Small intestine (tissue), 7 donors: ENCODE measurements at regions not wholly inside any gene's neighbourhood (a gene's known extent, or its start where the extent isn't known, plus 50 kb on each side); places are given as distances from the start of the nearest gene placed in this dataset.

Experiments
- DNase-seq, 2 donors: peaks; one replicate each; pipeline versions ENCODE4 v3.0.0 to v3.0.0-alpha.2; 2013
- FAIRE-seq: peaks from 2 replicates; lab custom pipeline; 2012; peaks lifted over from hg19 to GRCh38; lab: Jason Lieb, UNC
- H3K27ac ChIP-seq, 3 donors: one replicate each; pipeline ENCODE4 v1.5.1; 2013; ENCODE audit warnings: low read length in 2 of 3, mild to moderate bottlenecking in 2 of 3, control low read depth in 1 of 3, inconsistent platforms in 1 of 3, low read depth in 1 of 3, moderate library complexity in 1 of 3
- H3K27me3 ChIP-seq, 3 donors: one replicate each; pipeline ENCODE4 v1.6.1; 2013; ENCODE audit warnings: low read length in 3 of 3, inconsistent platforms in 1 of 3; ENCODE audit not compliant: control insufficient read depth in 3 of 3, insufficient read depth in 3 of 3
- H3K36me3 ChIP-seq, 3 donors: one replicate each; pipeline ENCODE4 v1.6.1; 2013; ENCODE audit warnings: low read length in 3 of 3, inconsistent platforms in 1 of 3, low read depth in 1 of 3, mild to moderate bottlenecking in 1 of 3, moderate library complexity in 1 of 3; ENCODE audit not compliant: control insufficient read depth in 3 of 3, insufficient read depth in 2 of 3
- H3K4me1 ChIP-seq, 3 donors: one replicate each; pipeline ENCODE4 v1.6.1; 2013; ENCODE audit warnings: low read length in 2 of 3, inconsistent platforms in 1 of 3, low read depth in 1 of 3, mild to moderate bottlenecking in 1 of 3, moderate library complexity in 1 of 3; ENCODE audit not compliant: control insufficient read depth in 3 of 3, insufficient read depth in 2 of 3
- H3K4me3 ChIP-seq, 3 donors: one replicate each; pipeline ENCODE4 v1.5.1; 2013; ENCODE audit warnings: low read length in 3 of 3, control low read depth in 1 of 3, inconsistent platforms in 1 of 3, low read depth in 1 of 3, mild to moderate bottlenecking in 1 of 3, moderate library complexity in 1 of 3
- H3K9me3 ChIP-seq, 2 donors: one replicate each; pipeline ENCODE4 v1.6.1; 2013; ENCODE audit warnings: low read depth in 1 of 2, low read length in 1 of 2; ENCODE audit not compliant: control insufficient read depth in 2 of 2, insufficient read depth in 1 of 2
- WGBS, 3 donors: extraction: QIAGEN DNeasy Blood & Tissue Kit; methylation state at CpG; one replicate each; pipeline ENCODE4 v1.1.7; 2013; 5-methylcytosine and 5-hydroxymethylcytosine counted together
- donor health status: healthy with polysubstance abuse.
- donor health status: control.
- donor health status: control.
- donor health status: Bipolar disorder and iron deficiency.
- donor health status: healthy.

DNA sequence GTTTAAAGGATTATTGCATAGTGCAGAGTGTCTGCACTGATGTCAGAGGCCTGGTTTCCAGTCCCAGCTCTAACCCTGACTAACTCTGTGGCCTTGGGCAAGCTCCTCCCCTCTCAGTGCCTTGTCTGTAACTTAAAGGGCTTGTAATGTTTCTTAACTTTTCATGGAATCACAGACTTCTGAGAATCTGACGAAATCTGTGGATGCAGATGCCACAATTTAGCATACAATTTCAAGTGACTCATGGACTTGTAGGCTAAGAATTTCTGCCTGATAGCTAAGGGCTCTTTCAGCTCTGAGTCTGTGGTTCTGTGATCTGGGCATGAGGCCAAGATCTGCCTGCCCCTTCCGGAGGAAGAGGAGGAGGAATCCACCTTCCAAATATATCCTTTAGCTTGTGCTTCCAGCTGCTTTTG lies 236.9 kb downstream of the AR start:
- no peaks in the 10 kb centered on the region for H3K9me3 ChIP-seq
- FAIRE-seq = no peak
- no peaks in the 10 kb centered on the region for H3K36me3 ChIP-seq
- peak overlapping the region in 1 of 3 donors; percentile 53 for H3K27ac ChIP-seq
- H3K4me1 ChIP-seq = no peaks in the 10 kb centered on the region
- WGBS, 3 donors = 17 to 53% (median 20%) methylated on average over 2 of the region's 2 CpGs
- H3K4me3 ChIP-seq = no peak overlapping the region
- DNase-seq = peak in 1 of 2 donors; percentile 3
- no peaks in the 10 kb centered on the region for H3K27me3 ChIP-seq

DNA sequence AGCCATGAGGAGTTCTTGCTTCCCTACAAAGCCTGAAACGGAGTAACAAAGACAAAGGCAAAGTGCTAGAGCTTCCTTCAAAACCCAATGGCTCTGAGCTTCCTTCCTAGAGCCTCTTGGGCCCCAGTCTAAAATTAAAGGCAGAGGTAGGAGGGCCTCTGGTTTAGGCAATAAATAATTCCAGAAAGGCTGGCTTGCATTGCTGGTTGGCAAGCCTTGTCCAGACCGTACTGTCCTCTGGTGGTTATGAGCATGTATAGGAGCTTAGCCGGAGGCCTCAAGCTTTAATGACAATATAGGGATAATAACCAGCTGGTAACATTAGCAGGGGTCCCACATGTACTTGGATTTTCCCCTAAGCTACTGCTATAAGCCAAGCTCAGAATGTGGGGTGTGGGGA lies 237.3 kb downstream of the AR start:
- Histone ChIP-seq H3K36me3 (no peaks in the 10 kb centered on the region), H3K4me1 (no peaks in the 10 kb centered on the region), H3K27me3 (no peaks in the 10 kb centered on the region), H3K9me3 (no peaks in the 10 kb centered on the region), H3K4me3 (no peak overlapping the region), H3K27ac (peak overlapping the region in 1 of 3 donors; percentile 12)
- DNase-seq (no peak), FAIRE-seq (no peak)
- 31 to 62% (median 47%) methylated on average over 3 of the region's 3 CpGs for WGBS, 3 donors

DNA sequence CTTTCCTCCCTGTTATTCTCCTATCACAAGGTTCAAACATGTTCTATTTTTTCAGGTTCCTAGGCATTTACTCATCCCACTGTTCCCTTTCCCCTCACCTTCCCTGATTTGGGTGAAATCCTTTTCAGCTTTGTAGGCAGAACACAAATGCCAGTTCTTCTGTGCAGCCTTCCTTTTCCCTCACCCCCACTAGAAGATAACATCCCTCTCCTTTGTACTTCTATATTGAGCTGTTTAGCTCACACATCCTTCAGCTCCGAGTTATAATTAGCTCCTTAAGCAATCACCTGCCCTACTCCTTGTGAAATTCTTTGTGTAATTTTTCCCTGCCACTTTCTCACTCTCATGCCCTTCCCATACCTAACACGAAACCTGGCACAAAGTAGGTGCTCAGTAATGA lies 240.9 kb downstream of the AR start:
- Histone ChIP-seq H3K27me3 (no peaks in the 10 kb centered on the region), H3K27ac (no peak overlapping the region), H3K9me3 (no peaks in the 10 kb centered on the region), H3K4me3 (no peak overlapping the region), H3K36me3 (no peaks in the 10 kb centered on the region), H3K4me1 (no peaks in the 10 kb centered on the region)
- WGBS, 3 donors = 35 to 66% (median 45%) methylated on average over 2 of the region's 2 CpGs
- FAIRE-seq (no peak), DNase-seq (no peak)

DNA sequence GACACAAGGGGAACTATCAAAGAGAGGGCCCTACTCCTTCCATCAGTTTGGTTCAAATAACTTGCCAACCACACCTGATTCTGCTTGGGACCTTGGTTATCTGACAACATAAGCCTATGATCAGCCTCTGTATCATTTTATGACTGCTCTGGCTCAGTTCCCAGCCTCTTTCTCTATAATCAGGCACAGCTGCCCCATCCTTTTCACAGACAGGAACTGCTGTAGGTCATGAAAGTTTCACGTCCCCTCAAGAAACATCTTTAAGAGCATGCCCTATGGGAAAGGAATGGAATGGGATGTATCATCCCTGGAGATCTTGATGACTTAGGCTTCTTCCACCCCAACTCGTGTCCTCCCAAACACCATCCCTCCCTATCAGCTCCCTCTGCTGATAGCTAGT lies 243.4 kb downstream of the AR start:
- Histone ChIP-seq H3K9me3 (no peaks in the 10 kb centered on the region), H3K4me3 (no peak overlapping the region), H3K27me3 (no peaks in the 10 kb centered on the region), H3K4me1 (no peaks in the 10 kb centered on the region), H3K27ac (no peak overlapping the region), H3K36me3 (no peaks in the 10 kb centered on the region)
- DNase-seq (no peak), FAIRE-seq (no peak)
- WGBS, 3 donors = 43 to 62% (median 48%) methylated on average over 2 of the region's 2 CpGs

DNA sequence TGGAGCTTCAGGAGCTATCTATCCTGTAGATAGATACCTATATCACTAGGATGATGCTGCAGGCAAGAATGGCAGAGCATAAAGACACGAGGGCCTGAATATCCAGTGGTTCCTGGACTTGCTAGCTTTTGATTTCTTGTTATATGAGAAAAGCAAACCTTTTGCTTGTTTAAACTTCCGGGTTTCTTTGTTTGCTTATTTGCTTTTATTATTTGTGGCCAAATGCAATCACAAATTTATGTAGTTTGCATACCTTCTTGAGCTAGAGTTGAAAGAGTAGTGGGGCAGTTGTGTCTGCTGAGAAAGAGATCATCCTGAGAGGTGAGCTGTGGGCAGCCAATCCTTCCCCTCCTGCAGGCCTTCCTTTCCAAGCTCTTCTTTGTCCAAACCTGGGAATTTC lies 245.7 kb downstream of the AR start:
- Histone ChIP-seq H3K27me3 (no peaks in the 10 kb centered on the region), H3K9me3 (no peaks in the 10 kb centered on the region), H3K27ac (no peak overlapping the region), H3K36me3 (no peaks in the 10 kb centered on the region), H3K4me1 (no peaks in the 10 kb centered on the region), H3K4me3 (no peak overlapping the region)
- FAIRE-seq (no peak), DNase-seq (no peak)
- 35 to 73% (median 50%) methylated on average over 2 of the region's 2 CpGs for WGBS, 3 donors
